K562 (cell line): ENCODE measurements at regions not wholly inside any gene's neighbourhood (a gene's known extent, or its start where the extent isn't known, plus 50 kb on each side); places are given as distances from the start of the nearest gene placed in this dataset.

Experiments used
- ATAC-seq: fragments of 200-7000 bp; cut with Tn5 transposase; 3 replicates; pipeline ENCODE4 v1.9.1; 2020; ENCODE audit warnings: moderate library complexity
- BruUV-seq: library from RNA; stranded (reverse); fragments of 400-500 nt; replicated peaks from 2 replicates; lab custom pipeline; 2021; lab: Mats Ljungman, UMichigan
- CTCF ChIA-PET: fragments of 300-600 bp; formaldehyde crosslinking; extraction: SDS; loops from one replicate; lab custom pipeline; 2021; ENCODE audit warnings: low intra/inter-chr PET ratio; lab: Yijun Ruan, JAX
- POLR2A ChIA-PET: fragments of 300-600, 350-650 bp; sonication (Branson Sonifier 250); formaldehyde crosslinking; extraction: SDS; loops from one replicate; lab custom pipeline; 2021; ENCODE audit warnings: antibody characterized with exemption, inconsistent platforms; lab: Yijun Ruan, JAX
- DNase-seq, 4 experiments: peaks; one replicate each; pipeline versions ENCODE4 v3.0.0 to v3.0.0-alpha.2; 2011 to 2018; ENCODE audit warnings: low spot score in 3 of 4, mixed read lengths in 3 of 4; ENCODE audit errors: extremely low read depth in 1 of 4
- FAIRE-seq: peaks from 2 replicates; lab custom pipeline; 2011; peaks lifted over from hg19 to GRCh38; lab: Jason Lieb, UNC
- H2AFZ ChIP-seq: 2 replicates; pipeline ENCODE4 v1.6.0; 2011; ENCODE audit warnings: low read depth, low read length, control low read depth, inconsistent platforms
- H3K27ac ChIP-seq: fragments of 200-600 bp; 3 replicates; pipeline ENCODE4 v1.8.0; 2011; ENCODE audit warnings: low read depth, mild to moderate bottlenecking, control low read depth, inconsistent platforms, low read length, moderate library complexity, mixed read lengths; ENCODE audit errors: extremely low read depth
- H3K27me3 ChIP-seq, 2 experiments: fragments of 300-600 bp in 1 of 2; 2 replicates in 1 of 2; 3 replicates in 1 of 2; pipeline versions ENCODE4 v1.6.0 to v1.8.0; 2011; ENCODE audit warnings: inconsistent platforms in 2 of 2, low read length in 2 of 2, mild to moderate bottlenecking in 1 of 2, mixed read lengths in 1 of 2, moderate library complexity in 1 of 2; ENCODE audit not compliant: control insufficient read depth in 2 of 2, insufficient read depth in 2 of 2
- H3K36me3 ChIP-seq: fragments of 300-600 bp; 3 replicates; pipeline ENCODE4 v1.8.0; 2011; ENCODE audit warnings: mild to moderate bottlenecking, low read length, inconsistent platforms; ENCODE audit not compliant: control insufficient read depth, insufficient read depth
- H3K4me1 ChIP-seq, 2 experiments: fragments of 200-600 bp in 1 of 2; replicated peaks in 1 of 2; 2 replicates in 1 of 2; 3 replicates in 1 of 2; pipeline versions ENCODE4 v1.5.1 to v1.8.0; 2011; ENCODE audit warnings: inconsistent platforms in 2 of 2, low read length in 2 of 2, mild to moderate bottlenecking in 1 of 2, mixed read lengths in 1 of 2, moderate library complexity in 1 of 2; ENCODE audit not compliant: control insufficient read depth in 2 of 2, insufficient read depth in 2 of 2
- H3K4me2 ChIP-seq: 2 replicates; pipeline ENCODE4 v1.6.1; 2011; ENCODE audit warnings: low read length, control low read depth, inconsistent platforms, mixed read lengths; ENCODE audit not compliant: insufficient read depth
- H3K4me3 ChIP-seq: fragments of 200-600 bp; sonication (generic), shearing (Covaris generic); 2 replicates; pipeline ENCODE4 v1.5.1; 2016; ENCODE audit warnings: control low read depth, inconsistent platforms
- H3K79me2 ChIP-seq: fragments of 200-600 bp; 3 replicates; pipeline ENCODE4 v1.8.0; 2011; ENCODE audit warnings: low read length, inconsistent platforms; ENCODE audit not compliant: control insufficient read depth, insufficient read depth
- H3K9ac ChIP-seq, 2 experiments: 2 replicates each; pipeline versions ENCODE4 v1.6.0 to v1.6.1; 2011; ENCODE audit warnings: low read depth in 2 of 2, low read length in 2 of 2, control low read depth in 1 of 2, inconsistent platforms in 1 of 2, mild to moderate bottlenecking in 1 of 2, mixed read lengths in 1 of 2; ENCODE audit not compliant: insufficient read depth in 1 of 2
- H3K9me1 ChIP-seq: one replicate; pipeline ENCODE4 v1.6.0; 2011; ENCODE audit warnings: inconsistent platforms, mild to moderate bottlenecking, low read length, moderate library complexity; ENCODE audit not compliant: control insufficient read depth, insufficient read depth
- H3K9me3 ChIP-seq: replicated peaks from 2 replicates; pipeline ENCODE4 v1.5.1; 2011; ENCODE audit warnings: low read depth, low read length, inconsistent platforms; ENCODE audit not compliant: control insufficient read depth, insufficient read depth
- H4K20me1 ChIP-seq: replicated peaks from 2 replicates; pipeline ENCODE4 v1.6.1; 2011; ENCODE audit warnings: low read length, inconsistent platforms, mixed read lengths; ENCODE audit not compliant: control insufficient read depth, insufficient read depth
- ADNP ChIP-seq: fragments of 200-800 bp; sonication (Bioruptor generic); IDR thresholded peaks from 2 replicates; pipeline ENCODE4 v1.6.1; 2016; ENCODE audit warnings: missing genetic modification characterization, missing compliant biosample characterization
- BCL6 ChIP-seq: fragments of 250-450 bp; sonication (Bioruptor Pico); IDR thresholded peaks from 2 replicates; pipeline ENCODE4 v1.4.0; 2020
- BRCA1 ChIP-seq, 2 experiments: fragments of 450-650 bp in 1 of 2; sonication (generic) in 1 of 2; formaldehyde crosslinking in 1 of 2; IDR thresholded peaks; 2 replicates each; pipeline versions ENCODE4 v1.5.0 to v1.6.1; 2017 to 2020; ENCODE audit warnings: mild to moderate bottlenecking in 1 of 2, missing genetic modification reagents in 1 of 2
- CBX8 ChIP-seq: fragments of 200-600 bp; sonication (generic); IDR thresholded peaks from 2 replicates; pipeline ENCODE4 v1.6.1; 2012; ENCODE audit warnings: borderline replicate concordance, mixed run types, low read depth, mild to moderate bottlenecking, moderate library complexity, mixed read lengths, low read length, control low read depth, inconsistent platforms; ENCODE audit not compliant: poor library complexity, severe bottlenecking; ENCODE audit errors: extremely low read depth
- CREM ChIP-seq: IDR thresholded peaks from 2 replicates; pipeline ENCODE4 v1.6.1; 2014; ENCODE audit warnings: antibody characterized with exemption, low read depth
- HDAC6 ChIP-seq: IDR thresholded peaks from 2 replicates; pipeline ENCODE4 v1.6.1; 2012; ENCODE audit warnings: low read depth, mild to moderate bottlenecking, control low read depth, inconsistent platforms, low read length, moderate library complexity
- HES1 ChIP-seq: fragments of 450-650 bp; IDR thresholded peaks from 2 replicates; pipeline ENCODE4 v1.6.1; 2016; ENCODE audit warnings: low read depth, mild to moderate bottlenecking, moderate library complexity
- RBM14 ChIP-seq: fragments of 200-400 bp; formaldehyde crosslinking; IDR thresholded peaks from 2 replicates; pipeline ENCODE4 v1.6.1; 2018; ENCODE audit warnings: low read depth, mild to moderate bottlenecking, low read length, moderate library complexity, borderline replicate concordance; ENCODE audit not compliant: insufficient read depth
- USF2 ChIP-seq: sonication (generic); formaldehyde crosslinking; IDR thresholded peaks from 2 replicates; pipeline ENCODE4 v1.5.0; 2020; ENCODE audit warnings: missing genetic modification reagents
- ZBTB2 ChIP-seq: fragments of 450-650 bp; IDR thresholded peaks from 2 replicates; pipeline ENCODE4 v1.6.1; 2016; ENCODE audit warnings: antibody characterized with exemption
- ZNF146 ChIP-seq: IDR thresholded peaks from one replicate; pipeline ENCODE4 v1.6.1; 2018; ENCODE audit warnings: missing compliant biosample characterization; ENCODE audit not compliant: unreplicated experiment
- ZNF347 ChIP-seq: fragments of 450-650 bp; formaldehyde crosslinking; IDR thresholded peaks from 2 replicates; pipeline ENCODE4 v1.4.0; 2020; ENCODE audit warnings: low read depth, mild to moderate bottlenecking, moderate library complexity
- ZNF436 ChIP-seq: fragments of 250-450, 450-650 bp; sonication (Bioruptor Pico); formaldehyde crosslinking; IDR thresholded peaks from 2 replicates; pipeline ENCODE4 v1.7.0; 2020; ENCODE audit warnings: mild to moderate bottlenecking
- ZNF75A ChIP-seq: fragments of 450-650 bp; formaldehyde crosslinking; IDR thresholded peaks from 2 replicates; pipeline ENCODE4 v1.4.0; 2020; ENCODE audit warnings: mild to moderate bottlenecking
- WGBS: fragments of 100-300 bp; shearing (Covaris generic); methylation state at CpG from one replicate; pipeline ENCODE4 v1.1.6; 2016; ENCODE audit warnings: low coverage, mixed read lengths; ENCODE audit not compliant: insufficient coverage; ENCODE audit errors: missing lambda C conversion rate; 5-methylcytosine and 5-hydroxymethylcytosine counted together
- in situ Hi-C: fragments of 300-500 bp; cut with MboI; formaldehyde crosslinking; loops from 4 replicates; pipeline ENCODE4 v1.15.0; 2018; ENCODE audit warnings: inconsistent platforms, mixed read lengths
- intact Hi-C: fragments of 100-400 bp; cut with micrococcal nuclease; formaldehyde crosslinking; loops from 2 replicates; pipeline ENCODE4 v1.14.2; 2022
- TF ChIP-seq, protein P1 (sequence below): fragments of 450-650 bp; IDR thresholded peaks from 2 replicates; pipeline ENCODE4 v1.6.1; 2016; ENCODE audit warnings: borderline replicate concordance
- TF ChIP-seq, protein P2 (sequence below): IDR thresholded peaks from 2 replicates; pipeline ENCODE4 v1.6.1; 2014; ENCODE audit warnings: antibody characterized with exemption

GRCh38 chr20:17158701-17159100 lies 68.1 kb upstream of the PCSK2 start:
- H3K27ac ChIP-seq: no peak overlapping the region
- no peak for ATAC-seq
- H4K20me1 ChIP-seq: no peaks in the 10 kb centered on the region
- H3K9me1 ChIP-seq: no peaks in the 10 kb centered on the region
- POLR2A ChIA-PET: no interaction called here
- DNase-seq: no peak
- no peaks in the 10 kb centered on the region for H3K4me1 ChIP-seq
- BruUV-seq: no TSS peak
- no peaks in the 10 kb centered on the region for H3K36me3 ChIP-seq
- in situ Hi-C loops: no loop called here
- 0% methylated on average over 2 of the region's 2 CpGs for WGBS
- H3K4me3 ChIP-seq: no peak overlapping the region
- no peaks in the 10 kb centered on the region for H3K79me2 ChIP-seq
- CTCF ChIA-PET: no interaction called here
- no peak overlapping the region for H2AFZ ChIP-seq
- no peaks in the 10 kb centered on the region for H3K9me3 ChIP-seq
- H3K9ac ChIP-seq: no peak overlapping the region
- no peak for FAIRE-seq
- no peak overlapping the region for H3K4me2 ChIP-seq
- H3K27me3 ChIP-seq: no peaks in the 10 kb centered on the region
- intact Hi-C loops: no loop called here
- TF ChIP-seq USF2 (CRISPR knock-in tag): no peak
- TF ChIP-seq HES1: no peak
- no peak for TF ChIP-seq BCL6 (CRISPR knock-in tag)
- TF ChIP-seq ZNF75A: no peak
- no peak for TF ChIP-seq BRCA1 (IDR thresholded peaks at IDR 0.05)
- no peak for TF ChIP-seq BRCA1 (CRISPR knock-in tag; IDR thresholded peaks at IDR 0.05)
- no peak for TF ChIP-seq CREM
- TF ChIP-seq, protein P1, sequence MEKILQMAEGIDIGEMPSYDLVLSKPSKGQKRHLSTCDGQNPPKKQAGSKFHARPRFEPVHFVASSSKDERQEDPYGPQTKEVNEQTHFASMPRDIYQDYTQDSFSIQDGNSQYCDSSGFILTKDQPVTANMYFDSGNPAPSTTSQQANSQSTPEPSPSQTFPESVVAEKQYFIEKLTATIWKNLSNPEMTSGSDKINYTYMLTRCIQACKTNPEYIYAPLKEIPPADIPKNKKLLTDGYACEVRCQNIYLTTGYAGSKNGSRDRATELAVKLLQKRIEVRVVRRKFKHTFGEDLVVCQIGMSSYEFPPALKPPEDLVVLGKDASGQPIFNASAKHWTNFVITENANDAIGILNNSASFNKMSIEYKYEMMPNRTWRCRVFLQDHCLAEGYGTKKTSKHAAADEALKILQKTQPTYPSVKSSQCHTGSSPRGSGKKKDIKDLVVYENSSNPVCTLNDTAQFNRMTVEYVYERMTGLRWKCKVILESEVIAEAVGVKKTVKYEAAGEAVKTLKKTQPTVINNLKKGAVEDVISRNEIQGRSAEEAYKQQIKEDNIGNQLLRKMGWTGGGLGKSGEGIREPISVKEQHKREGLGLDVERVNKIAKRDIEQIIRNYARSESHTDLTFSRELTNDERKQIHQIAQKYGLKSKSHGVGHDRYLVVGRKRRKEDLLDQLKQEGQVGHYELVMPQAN: no peak
- no peak for TF ChIP-seq ZBTB2
- TF ChIP-seq ZNF146 (CRISPR knock-in tag): no peak
- TF ChIP-seq, protein P2, sequence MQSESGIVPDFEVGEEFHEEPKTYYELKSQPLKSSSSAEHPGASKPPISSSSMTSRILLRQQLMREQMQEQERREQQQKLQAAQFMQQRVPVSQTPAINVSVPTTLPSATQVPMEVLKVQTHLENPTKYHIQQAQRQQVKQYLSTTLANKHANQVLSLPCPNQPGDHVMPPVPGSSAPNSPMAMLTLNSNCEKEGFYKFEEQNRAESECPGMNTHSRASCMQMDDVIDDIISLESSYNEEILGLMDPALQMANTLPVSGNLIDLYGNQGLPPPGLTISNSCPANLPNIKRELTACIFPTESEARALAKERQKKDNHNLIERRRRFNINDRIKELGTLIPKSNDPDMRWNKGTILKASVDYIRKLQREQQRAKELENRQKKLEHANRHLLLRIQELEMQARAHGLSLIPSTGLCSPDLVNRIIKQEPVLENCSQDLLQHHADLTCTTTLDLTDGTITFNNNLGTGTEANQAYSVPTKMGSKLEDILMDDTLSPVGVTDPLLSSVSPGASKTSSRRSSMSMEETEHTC: no peak
- no peak for TF ChIP-seq ZNF347 (CRISPR knock-in tag)
- TF ChIP-seq ADNP (tag): no peak
- no peak for TF ChIP-seq RBM14
- no peak for TF ChIP-seq ZNF436 (CRISPR knock-in tag)
- TF ChIP-seq HDAC6: no peak
- TF ChIP-seq CBX8: no peak
